KOPT-K1 (cell line): ENCODE measurements at regions not wholly inside any gene's neighbourhood (a gene's known extent, or its start where the extent isn't known, plus 50 kb on each side); places are given as distances from the start of the nearest gene placed in this dataset.
"Not testable (repeated sequence)": the region's sequence is repeated elsewhere in the genome, so short reads cannot be mapped to it uniquely, and the experiment has no call there.

Source experiments
- H3K27ac ChIP-seq: fragments of 200-600 bp; sonication (generic); 2 replicates; pipeline ENCODE4 v1.5.1; 2016; ENCODE audit warnings: antibody characterized with exemption, mild to moderate bottlenecking, low read depth, low read length; ENCODE audit not compliant: poor library complexity, severe bottlenecking
- H3K36me3 ChIP-seq: fragments of 200-600 bp; sonication (generic); 2 replicates; pipeline ENCODE4 v1.5.1; 2017; ENCODE audit warnings: antibody characterized with exemption, mild to moderate bottlenecking, low read length, moderate library complexity; ENCODE audit not compliant: insufficient read depth
- H3K9me3 ChIP-seq: fragments of 200-600 bp; sonication (generic); 2 replicates; pipeline ENCODE4 v1.5.1; 2017; ENCODE audit warnings: antibody characterized with exemption, low read length, mild to moderate bottlenecking; ENCODE audit not compliant: insufficient read depth, poor library complexity, severe bottlenecking

- H3K36me3 ChIP-seq, H3K27ac ChIP-seq, H3K9me3 ChIP-seq: not testable (repeated sequence)
These were observed 138.8 kb upstream of the ALKAL2 start for GRCh38 chr2:426696-427095.

- Histone ChIP-seq H3K9me3 (peaks cover 6% of the 10 kb centered on the region), H3K27ac (no peak overlapping the region)
These were observed 138.1 kb upstream of the ALKAL2 start for GRCh38 chr2:425947-426346.

GRCh38 chr2:425243-425642, 137.4 kb upstream of the ALKAL2 start:
- H3K27ac ChIP-seq, result no peak overlapping the region
- H3K36me3 ChIP-seq, result no peaks in the 10 kb centered on the region
- H3K9me3 ChIP-seq, result peaks cover 7% of the 10 kb centered on the region

More at GRCh38 chr2:425947-426346, 138.1 kb upstream of the ALKAL2 start:
- H3K36me3 ChIP-seq, result no peaks in the 10 kb centered on the region

GRCh38 chr2:424306-425171, 136.6 kb upstream of the ALKAL2 start:
- no peaks in the 10 kb centered on the region for H3K36me3 ChIP-seq
- peaks cover 7% of the 10 kb centered on the region for H3K9me3 ChIP-seq
- H3K27ac ChIP-seq, result no peak overlapping the region

GRCh38 chr2:423479-423878, 135.6 kb upstream of the ALKAL2 start:
- peaks cover 7% of the 10 kb centered on the region for H3K9me3 ChIP-seq
- H3K36me3 ChIP-seq, result no peaks in the 10 kb centered on the region
- no peak overlapping the region for H3K27ac ChIP-seq

GRCh38 chr2:422676-423435, 135.0 kb upstream of the ALKAL2 start:
- Histone ChIP-seq H3K27ac (no peak overlapping the region), H3K9me3 (peaks cover 7% of the 10 kb centered on the region), H3K36me3 (no peaks in the 10 kb centered on the region)

GRCh38 chr2:421406-421805, 133.5 kb upstream of the ALKAL2 start:
- H3K27ac ChIP-seq, result no peak overlapping the region

GRCh38 chr2:419687-420317, 131.9 kb upstream of the ALKAL2 start:
- Histone ChIP-seq H3K9me3 (peaks cover 7% of the 10 kb centered on the region), H3K27ac (no peak overlapping the region), H3K36me3 (no peaks in the 10 kb centered on the region)

More at GRCh38 chr2:421406-421805, 133.5 kb upstream of the ALKAL2 start:
- peaks cover 7% of the 10 kb centered on the region for H3K9me3 ChIP-seq
- no peaks in the 10 kb centered on the region for H3K36me3 ChIP-seq

- Histone ChIP-seq H3K27ac (no peak overlapping the region), H3K9me3 (peaks cover 7% of the 10 kb centered on the region), H3K36me3 (no peaks in the 10 kb centered on the region)
These were observed 129.8 kb upstream of the ALKAL2 start for GRCh38 chr2:417662-418061.

- H3K9me3 ChIP-seq, result peaks cover 7% of the 10 kb centered on the region
- no peak overlapping the region for H3K27ac ChIP-seq
- H3K36me3 ChIP-seq, result no peaks in the 10 kb centered on the region
These were observed 129.1 kb upstream of the ALKAL2 start for GRCh38 chr2:417006-417405.

- peaks cover 3% of the 10 kb centered on the region for H3K9me3 ChIP-seq
- H3K36me3 ChIP-seq, result no peaks in the 10 kb centered on the region
- H3K27ac ChIP-seq, result no peak overlapping the region
These were observed 128.2 kb upstream of the ALKAL2 start for GRCh38 chr2:415986-416610.

GRCh38 chr2:409523-409922, 121.6 kb upstream of the ALKAL2 start:
- H3K36me3 ChIP-seq, result no peaks in the 10 kb centered on the region
- H3K27ac ChIP-seq, result no peak overlapping the region
- H3K9me3 ChIP-seq, result no peaks in the 10 kb centered on the region

GRCh38 chr2:407630-408029, 119.7 kb upstream of the ALKAL2 start:
- H3K36me3 ChIP-seq, result no peaks in the 10 kb centered on the region
- no peaks in the 10 kb centered on the region for H3K9me3 ChIP-seq
- no peak overlapping the region for H3K27ac ChIP-seq

- Histone ChIP-seq H3K9me3 (no peaks in the 10 kb centered on the region), H3K27ac (no peak overlapping the region), H3K36me3 (no peaks in the 10 kb centered on the region)
These were observed 119.0 kb upstream of the ALKAL2 start for GRCh38 chr2:406876-407275.

- Histone ChIP-seq H3K27ac (no peak overlapping the region), H3K9me3 (no peaks in the 10 kb centered on the region), H3K36me3 (no peaks in the 10 kb centered on the region)
These were observed 118.3 kb upstream of the ALKAL2 start for GRCh38 chr2:406231-406630.
